ENCODE measurements at regions not wholly inside any gene's neighbourhood (a gene's known extent, or its start where the extent isn't known, plus 50 kb on each side); places are given as distances from the start of the nearest gene placed in this dataset.

GRCh38 chr11:119490253-119491006 is 67.5 kb upstream of the THY1 start:
- no peak for DNase-seq

GRCh38 chr11:119489087-119489486 is 66.1 kb upstream of the THY1 start:
- DNase-seq, result no peak

- DNase-seq, result no peak
These were observed 65.5 kb upstream of the THY1 start for GRCh38 chr11:119488256-119488995.

- no peak for DNase-seq
These were observed 63.8 kb upstream of the THY1 start for GRCh38 chr11:119486691-119487259.

GRCh38 chr11:119486016-119486415 is 63.0 kb upstream of the THY1 start:
- DNase-seq, result no peak

GRCh38 chr11:119484741-119485605 is 62.0 kb upstream of the THY1 start:
- no peak for DNase-seq

- no peak for DNase-seq
These were observed 61.0 kb upstream of the THY1 start for GRCh38 chr11:119483881-119484371.

- DNase-seq, result no peak
These were observed 60.4 kb upstream of the THY1 start for GRCh38 chr11:119483341-119483880.

GRCh38 chr11:119482521-119483011 is 59.6 kb upstream of the THY1 start:
- no peak for DNase-seq

- no peak for DNase-seq
These were observed 58.9 kb upstream of the THY1 start for GRCh38 chr11:119481667-119482400.

- peak; percentile 86 for DNase-seq
These were observed 58.2 kb upstream of the THY1 start for GRCh38 chr11:119481021-119481666.

- DNase-seq, result no peak
These were observed 57.5 kb upstream of the THY1 start for GRCh38 chr11:119480380-119481020.

- DNase-seq, result no peak
These were observed 56.8 kb upstream of the THY1 start for GRCh38 chr11:119479685-119480275.

- no peak for DNase-seq
These were observed 55.8 kb upstream of the THY1 start for GRCh38 chr11:119478711-119479285.

GRCh38 chr11:119476666-119477331 is 53.8 kb upstream of the THY1 start:
- no peak for DNase-seq

- DNase-seq, result no peak
These were observed 53.1 kb upstream of the THY1 start for GRCh38 chr11:119476038-119476437.

- peak; percentile 69 for DNase-seq
These were observed 52.0 kb upstream of the THY1 start for GRCh38 chr11:119474682-119475596.
